ENCODE measurements at regions not wholly inside any gene's neighbourhood (a gene's known extent, or its start where the extent isn't known, plus 50 kb on each side); places are given as distances from the start of the nearest gene placed in this dataset.

DNA sequence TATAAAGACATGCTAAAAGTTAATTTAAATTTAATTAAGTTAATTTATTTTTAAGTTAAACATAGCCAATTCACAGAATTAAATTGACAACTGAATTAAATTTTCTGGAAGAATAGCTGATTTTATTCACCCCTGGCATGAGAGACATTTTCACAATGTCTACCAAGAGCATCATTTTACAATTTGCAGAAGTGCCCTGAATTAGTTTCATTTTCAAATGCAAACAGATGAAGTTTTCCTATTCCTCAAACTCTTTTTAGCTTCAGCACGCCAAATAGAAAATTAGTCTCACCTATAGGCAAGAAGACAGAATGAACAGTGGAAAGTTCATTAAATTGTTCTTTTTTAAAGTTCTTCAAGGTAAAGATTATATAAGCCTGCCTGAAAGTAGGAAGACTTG lies 259.3 kb downstream of the ZBBX start:
- no peaks in the 10 kb centered on the region for H3K36me3 Mint-ChIP-seq

DNA sequence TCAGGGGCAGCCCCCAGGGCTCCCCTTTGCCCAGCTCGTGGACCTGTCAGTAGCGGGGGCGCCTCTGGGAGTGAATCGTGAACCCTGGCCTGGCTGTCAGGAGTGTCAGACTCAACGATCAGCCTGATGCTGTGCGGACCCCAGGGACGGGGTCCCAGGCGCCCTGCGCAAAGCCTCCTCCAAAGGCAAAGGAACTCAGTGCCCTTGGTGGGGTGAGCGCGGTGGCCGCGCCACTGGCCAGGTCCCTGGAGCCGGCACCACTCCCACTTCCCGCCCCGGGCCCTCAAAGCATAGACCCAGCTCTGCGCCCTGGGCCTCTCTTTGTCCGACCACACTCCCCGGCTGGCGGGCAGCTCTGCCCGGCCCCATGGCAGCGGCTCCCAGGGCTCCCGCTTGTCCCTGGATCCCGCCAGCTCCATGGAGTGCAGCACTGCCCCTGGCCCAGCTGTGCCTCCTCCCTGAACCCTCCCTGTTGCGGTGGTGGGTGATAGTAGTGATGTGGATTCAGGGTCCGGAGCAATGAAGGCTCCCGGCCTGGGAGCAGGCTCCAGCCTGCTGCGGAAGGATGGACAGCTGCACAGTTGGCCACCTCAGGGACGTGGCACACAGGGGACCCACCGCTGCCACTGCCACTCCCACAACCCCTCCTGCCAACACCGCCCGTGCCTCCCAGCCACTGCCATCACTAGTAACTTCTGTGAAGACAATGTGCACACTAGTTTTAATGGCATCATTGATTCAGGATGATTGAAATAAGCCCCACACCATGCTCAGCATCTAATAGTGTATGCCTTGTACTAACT lies 263.8 kb downstream of the ZBBX start:
- Mint-ChIP-seq H3K27me3 (ENCODE audit: low read depth in 3 of 3) (no peaks in the 10 kb centered on the region), H3K9me3 (peaks cover 6 to 33% (median 12%) of the 10 kb centered on the region in 6 donors), H3K36me3 (no peaks in the 10 kb centered on the region), H3K27ac (no peak overlapping the region), H3K4me3 (no peak overlapping the region), H3K4me1 (no peaks in the 10 kb centered on the region)
- no peak for DNase-seq

More for the DNA sequence above, 259.3 kb downstream of the ZBBX start:
- Mint-ChIP-seq H3K27ac (no peak overlapping the region), H3K9me3 (peaks cover 6 to 25% (median 13%) of the 10 kb centered on the region in 6 donors), H3K4me3 (no peak overlapping the region), H3K27me3 (ENCODE audit: low read depth in 3 of 3) (peaks cover 0 to 2% (median 0%) of the 10 kb centered on the region in 3 donors), H3K4me1 (no peaks in the 10 kb centered on the region)
- DNase-seq, result no peak

DNA sequence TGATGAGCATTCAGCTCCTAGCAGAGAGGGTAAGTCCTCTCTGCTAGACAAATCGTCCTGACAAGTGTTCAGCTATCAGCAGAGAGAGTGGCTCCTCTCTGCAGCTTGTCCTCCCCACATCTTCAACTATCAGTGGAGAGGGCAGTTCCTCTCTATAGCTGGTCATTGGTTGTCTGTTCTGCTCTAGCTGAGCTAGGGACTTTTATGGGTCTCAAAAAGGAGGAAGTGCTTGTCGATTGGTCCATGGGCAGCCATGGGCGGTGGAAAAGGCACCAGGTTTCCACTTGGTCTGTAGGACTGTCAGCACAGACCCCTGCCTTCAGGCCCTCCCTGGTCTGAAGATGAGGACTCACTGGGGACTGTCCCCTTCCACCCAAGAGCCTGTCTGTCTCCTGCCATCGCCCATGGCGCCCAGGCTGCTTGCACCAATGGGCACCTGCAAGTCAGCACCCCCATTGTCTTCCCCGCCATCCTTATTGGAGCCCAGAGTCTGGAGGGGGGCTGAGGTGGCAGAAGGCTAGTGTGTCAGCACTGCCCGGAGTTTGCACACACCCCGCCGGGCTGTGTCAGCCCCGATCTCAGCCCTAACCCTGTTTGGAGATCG lies 264.7 kb downstream of the ZBBX start:
- Mint-ChIP-seq H3K27me3 (ENCODE audit: low read depth in 3 of 3) (no peaks in the 10 kb centered on the region), H3K9me3 (peaks cover 5 to 34% (median 11%) of the 10 kb centered on the region in 6 donors), H3K4me1 (no peaks in the 10 kb centered on the region), H3K36me3 (no peaks in the 10 kb centered on the region), H3K4me3 (no peak overlapping the region), H3K27ac (no peak overlapping the region)
- no peak for DNase-seq

DNA sequence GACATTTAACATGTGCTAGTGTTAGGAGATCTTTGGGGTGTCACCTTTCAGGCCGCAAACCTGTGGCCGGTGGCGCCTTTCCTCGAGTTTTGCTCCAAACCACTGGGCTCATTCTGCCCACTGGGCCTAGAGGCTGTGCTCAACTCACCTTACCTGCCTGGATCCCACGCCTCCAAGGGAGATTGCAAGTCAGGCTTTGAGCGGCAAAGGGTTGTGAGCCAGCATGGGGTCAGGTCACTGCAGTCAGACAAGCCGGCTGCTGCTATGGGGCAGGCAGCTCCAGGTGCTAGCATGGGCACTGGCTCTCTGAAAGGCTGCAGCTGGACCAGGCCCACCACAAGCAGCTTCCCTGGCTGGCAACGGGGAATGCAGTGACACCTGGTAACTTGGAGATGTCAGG lies 265.5 kb downstream of the ZBBX start:
- H3K4me3 Mint-ChIP-seq, result no peak overlapping the region
- H3K4me1 Mint-ChIP-seq, result no peaks in the 10 kb centered on the region
- no peaks in the 10 kb centered on the region for H3K27me3 Mint-ChIP-seq (ENCODE audit: low read depth in 3 of 3)
- H3K36me3 Mint-ChIP-seq, result no peaks in the 10 kb centered on the region
- DNase-seq, result no peak
- peaks cover 5 to 34% (median 14%) of the 10 kb centered on the region in 6 donors for H3K9me3 Mint-ChIP-seq
- H3K27ac Mint-ChIP-seq, result no peak overlapping the region

DNA sequence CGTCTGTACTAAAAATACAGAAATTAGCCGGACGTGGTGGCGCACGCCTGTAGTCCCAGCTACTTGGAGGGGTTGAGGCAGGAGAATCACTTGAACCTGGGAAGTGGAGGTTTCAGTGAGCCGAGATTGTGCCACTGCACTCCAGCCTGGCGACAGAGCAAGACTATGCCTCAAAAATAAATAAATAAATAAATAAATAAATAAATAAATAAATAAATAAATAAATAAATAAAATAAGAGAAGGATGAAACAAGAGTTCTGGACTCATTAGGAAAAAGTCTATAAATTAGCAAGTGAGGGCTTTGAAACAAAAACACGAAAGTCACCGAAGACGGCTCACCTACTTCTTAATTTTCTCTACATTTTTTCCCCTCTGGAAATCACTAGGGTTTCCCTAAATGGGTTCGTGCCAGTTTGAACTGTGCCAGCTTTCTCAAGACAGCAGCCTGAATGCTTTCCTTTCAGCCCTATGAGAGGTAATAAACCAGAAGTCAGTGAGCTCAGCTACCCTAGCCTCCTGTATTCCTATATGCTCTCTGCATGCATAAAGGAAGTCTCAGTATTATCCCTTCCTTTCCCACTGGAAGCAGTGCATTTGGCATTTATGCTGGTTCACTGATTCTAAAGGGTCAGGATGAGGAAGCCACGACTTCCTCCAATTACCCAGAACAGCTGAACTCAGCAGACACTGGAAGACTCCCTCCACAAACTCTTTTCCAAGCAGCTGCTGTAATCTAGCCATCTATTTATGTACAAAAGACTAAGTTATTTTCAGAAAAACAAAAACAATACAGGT lies 266.9 kb downstream of the ZBBX start:
- Mint-ChIP-seq H3K27ac (no peak overlapping the region), H3K4me1 (no peaks in the 10 kb centered on the region), H3K4me3 (no peak overlapping the region), H3K36me3 (no peaks in the 10 kb centered on the region), H3K9me3 (peaks cover 5 to 36% (median 11%) of the 10 kb centered on the region in 6 donors), H3K27me3 (ENCODE audit: low read depth in 3 of 3) (no peaks in the 10 kb centered on the region)
- DNase-seq, result no peak

DNA sequence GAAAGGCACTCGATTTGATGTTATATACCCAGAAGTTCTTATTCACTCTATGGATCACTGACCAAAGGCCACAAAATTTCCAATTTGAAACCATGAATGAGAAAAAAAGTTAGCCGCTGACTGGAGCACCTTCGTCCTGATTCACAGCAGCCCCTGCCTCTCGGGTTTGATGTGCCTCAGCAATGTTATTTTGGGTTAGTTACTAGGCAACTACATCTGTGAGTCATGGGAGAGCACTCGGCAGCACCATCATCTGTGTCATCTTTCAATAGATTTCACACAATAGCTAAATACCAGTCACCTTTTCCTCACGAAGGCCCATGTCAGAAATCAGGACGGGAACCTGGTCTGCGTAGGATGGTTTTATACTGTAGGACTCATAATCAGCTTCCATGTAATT lies 269.2 kb downstream of the ZBBX start:
- Mint-ChIP-seq H3K9me3 (peaks cover 2 to 27% (median 11%) of the 10 kb centered on the region in 6 donors), H3K27me3 (ENCODE audit: low read depth in 3 of 3) (peaks cover 0 to 1% (median 0%) of the 10 kb centered on the region in 3 donors), H3K4me1 (no peaks in the 10 kb centered on the region), H3K4me3 (no peak overlapping the region), H3K27ac (no peak overlapping the region), H3K36me3 (no peaks in the 10 kb centered on the region)
- no peak for DNase-seq

DNA sequence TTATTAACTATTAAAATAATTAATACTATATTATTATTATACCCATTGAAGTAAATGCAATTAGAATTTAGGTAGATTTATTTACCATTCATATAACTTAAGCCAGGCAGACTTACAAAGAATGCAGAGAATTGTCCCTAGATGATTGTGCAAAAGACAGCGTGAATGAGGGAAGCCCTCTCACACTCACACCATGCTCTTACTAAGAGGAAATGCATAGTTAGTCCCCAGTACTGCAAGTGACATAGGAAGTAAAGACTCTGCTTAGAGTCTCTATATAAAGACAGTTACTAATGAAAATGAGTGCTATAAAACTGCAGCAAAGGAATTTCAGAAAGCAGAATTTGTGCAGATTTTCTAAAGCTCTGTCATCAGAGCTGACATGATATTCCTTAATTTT lies 270.4 kb downstream of the ZBBX start:
- H3K36me3 Mint-ChIP-seq, result no peaks in the 10 kb centered on the region
- H3K27ac Mint-ChIP-seq, result no peak overlapping the region
- peaks cover 2 to 27% (median 10%) of the 10 kb centered on the region in 6 donors for H3K9me3 Mint-ChIP-seq
- H3K27me3 Mint-ChIP-seq (ENCODE audit: low read depth in 3 of 3), result peaks cover 0 to 1% (median 0%) of the 10 kb centered on the region in 3 donors
- DNase-seq, result no peak
- H3K4me3 Mint-ChIP-seq, result no peak overlapping the region
- no peaks in the 10 kb centered on the region for H3K4me1 Mint-ChIP-seq

DNA sequence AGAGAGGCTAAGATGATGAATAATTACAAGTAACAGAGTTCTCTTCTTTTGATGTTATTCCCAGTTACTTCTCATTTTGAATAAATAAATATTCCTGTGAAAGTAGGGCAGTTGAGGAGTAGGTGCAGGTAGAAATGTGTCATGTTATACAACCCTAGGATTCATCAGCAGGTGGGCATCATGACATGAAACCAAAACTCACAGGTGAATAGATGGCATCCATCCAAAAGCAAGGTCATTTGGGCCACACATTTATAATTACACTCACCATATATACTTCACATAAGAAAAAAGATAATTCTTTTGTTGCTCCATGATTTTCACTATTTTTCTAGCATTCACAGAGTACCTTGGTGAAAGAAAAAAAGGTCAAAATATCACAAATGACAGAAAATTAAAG lies 273.6 kb downstream of the ZBBX start:
- no peaks in the 10 kb centered on the region for H3K4me1 Mint-ChIP-seq
- H3K4me3 Mint-ChIP-seq, result no peak overlapping the region
- H3K27me3 Mint-ChIP-seq (ENCODE audit: low read depth in 3 of 3), result peaks cover 0 to 1% (median 0%) of the 10 kb centered on the region in 3 donors
- H3K27ac Mint-ChIP-seq, result no peak overlapping the region
- no peaks in the 10 kb centered on the region for H3K36me3 Mint-ChIP-seq
- DNase-seq, result no peak
- H3K9me3 Mint-ChIP-seq, result peaks cover 5 to 16% (median 8%) of the 10 kb centered on the region in 6 donors

DNA sequence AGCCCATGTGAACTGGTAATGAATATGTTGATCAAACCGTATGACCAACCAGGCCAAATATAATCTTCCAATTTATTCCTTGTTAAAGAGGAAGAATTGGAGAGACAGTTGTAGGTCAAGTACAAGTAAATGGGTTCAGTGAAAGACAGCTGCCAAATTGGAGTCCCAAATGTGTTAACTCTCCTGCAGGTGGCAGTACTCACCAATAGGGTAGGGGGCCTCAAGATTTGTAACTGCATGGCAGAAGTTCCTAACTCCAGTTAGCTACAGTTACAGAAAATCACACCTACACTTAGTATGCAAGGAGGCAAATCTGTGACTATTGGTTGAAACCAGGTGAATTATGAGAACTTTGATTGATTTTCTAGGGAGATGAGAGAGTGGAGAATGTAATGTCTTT lies 278.0 kb downstream of the ZBBX start:
- no peak for DNase-seq
- no peak overlapping the region for H3K4me3 Mint-ChIP-seq
- H3K27ac Mint-ChIP-seq, result no peak overlapping the region
- H3K4me1 Mint-ChIP-seq, result no peaks in the 10 kb centered on the region
- peaks cover 0 to 16% (median 7%) of the 10 kb centered on the region in 6 donors for H3K9me3 Mint-ChIP-seq
- no peaks in the 10 kb centered on the region for H3K36me3 Mint-ChIP-seq
- peaks cover 0 to 4% (median 0%) of the 10 kb centered on the region in 3 donors for H3K27me3 Mint-ChIP-seq (ENCODE audit: low read depth in 3 of 3)

DNA sequence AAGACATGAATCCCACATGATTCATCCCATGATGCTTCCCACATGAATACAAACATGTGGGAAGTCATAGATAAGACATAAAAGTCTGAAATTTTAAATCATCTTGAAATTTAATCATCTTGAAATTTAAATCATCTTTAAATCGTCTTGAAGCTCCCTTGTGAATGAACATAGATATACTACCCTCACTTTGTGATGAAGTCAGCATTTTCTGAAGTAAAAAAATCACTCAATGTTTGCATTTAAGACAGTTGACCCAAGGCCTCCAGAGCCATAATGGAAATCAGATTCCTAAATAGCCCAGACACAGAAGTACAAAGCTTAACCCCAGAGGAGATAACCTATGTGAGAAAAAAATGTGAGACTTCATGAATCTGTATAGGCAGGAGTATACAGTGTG lies 279.4 kb downstream of the ZBBX start:
- no peak for DNase-seq
- H3K36me3 Mint-ChIP-seq, result no peaks in the 10 kb centered on the region
- H3K9me3 Mint-ChIP-seq, result peaks cover 0 to 16% (median 8%) of the 10 kb centered on the region in 6 donors
- no peak overlapping the region for H3K27ac Mint-ChIP-seq
- no peak overlapping the region for H3K4me3 Mint-ChIP-seq
- H3K27me3 Mint-ChIP-seq (ENCODE audit: low read depth in 3 of 3), result peaks cover 0 to 4% (median 0%) of the 10 kb centered on the region in 3 donors
- H3K4me1 Mint-ChIP-seq, result no peaks in the 10 kb centered on the region

DNA sequence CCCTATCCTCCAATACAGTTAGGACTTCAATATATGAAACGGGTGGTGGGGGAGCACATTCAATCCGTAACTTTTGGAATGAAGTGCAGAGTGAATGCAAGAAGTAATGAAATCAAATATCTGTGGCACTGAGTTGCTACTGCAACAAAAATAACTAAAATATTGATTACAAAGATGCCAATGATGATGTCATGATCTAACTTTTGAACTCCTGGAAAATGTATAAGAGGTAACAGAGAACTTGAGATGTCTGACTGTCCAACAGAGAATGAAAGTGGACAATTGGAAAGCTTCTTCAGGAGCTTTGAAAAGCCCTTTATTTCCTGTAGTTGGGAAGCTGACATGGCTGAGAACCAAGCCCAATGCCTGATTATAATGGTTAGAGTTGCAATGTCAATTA lies 279.9 kb downstream of the ZBBX start:
- Mint-ChIP-seq H3K36me3 (no peaks in the 10 kb centered on the region), H3K4me3 (no peak overlapping the region), H3K4me1 (no peaks in the 10 kb centered on the region), H3K27me3 (ENCODE audit: low read depth in 3 of 3) (peaks cover 0 to 4% (median 0%) of the 10 kb centered on the region in 3 donors), H3K9me3 (peaks cover 0 to 16% (median 8%) of the 10 kb centered on the region in 6 donors), H3K27ac (no peak overlapping the region)
- DNase-seq, result no peak

DNA sequence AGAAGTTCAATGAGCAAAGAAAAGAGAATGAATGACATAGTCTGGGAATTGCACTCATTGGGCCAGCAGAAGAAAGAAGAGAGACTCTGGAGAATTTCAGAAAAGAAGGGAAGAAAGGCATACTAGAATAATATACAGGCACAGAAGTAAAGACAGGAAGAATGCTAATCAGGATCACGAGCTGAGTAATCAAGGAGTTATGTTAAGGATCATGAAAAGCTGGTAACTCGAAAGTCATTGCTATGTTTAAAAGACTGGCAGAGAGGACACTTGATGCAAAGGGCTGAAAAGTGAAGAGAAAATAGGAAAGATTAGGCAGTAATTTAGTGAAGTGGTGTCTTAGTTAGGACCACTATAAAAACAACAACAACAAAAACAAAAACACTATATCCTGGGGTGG lies 284.1 kb downstream of the ZBBX start:
- no peak overlapping the region for H3K4me3 Mint-ChIP-seq
- peaks cover 0 to 19% (median 11%) of the 10 kb centered on the region in 6 donors for H3K9me3 Mint-ChIP-seq
- no peak overlapping the region for H3K27ac Mint-ChIP-seq
- DNase-seq, result no peak
- H3K36me3 Mint-ChIP-seq, result no peaks in the 10 kb centered on the region
- H3K27me3 Mint-ChIP-seq (ENCODE audit: low read depth in 3 of 3), result peaks cover 0 to 4% (median 0%) of the 10 kb centered on the region in 3 donors
- H3K4me1 Mint-ChIP-seq, result no peaks in the 10 kb centered on the region

DNA sequence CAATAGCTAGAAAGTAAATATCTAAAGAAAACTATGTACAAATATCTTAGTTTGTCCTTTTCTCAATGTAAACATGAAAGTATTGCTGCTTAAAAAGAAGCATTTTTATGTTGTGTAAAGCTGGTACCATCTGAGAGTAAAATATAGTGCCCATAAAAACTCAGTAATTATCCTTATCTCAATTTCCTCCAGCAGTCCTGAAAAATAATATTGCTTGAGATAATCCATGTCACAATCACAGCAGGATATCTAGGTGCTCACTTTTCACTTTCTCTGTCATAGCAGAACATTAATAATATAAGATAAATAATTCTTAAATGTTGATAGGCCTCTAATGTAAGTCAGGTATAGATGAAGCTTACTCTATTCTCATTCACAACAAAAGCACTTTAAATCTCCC lies 285.5 kb downstream of the ZBBX start:
- Mint-ChIP-seq H3K4me1 (no peaks in the 10 kb centered on the region), H3K36me3 (no peaks in the 10 kb centered on the region), H3K9me3 (peaks cover 0 to 19% (median 11%) of the 10 kb centered on the region in 6 donors), H3K27me3 (ENCODE audit: low read depth in 3 of 3) (peaks cover 0 to 2% (median 0%) of the 10 kb centered on the region in 3 donors), H3K27ac (no peak overlapping the region), H3K4me3 (no peak overlapping the region)
- DNase-seq, result no peak

DNA sequence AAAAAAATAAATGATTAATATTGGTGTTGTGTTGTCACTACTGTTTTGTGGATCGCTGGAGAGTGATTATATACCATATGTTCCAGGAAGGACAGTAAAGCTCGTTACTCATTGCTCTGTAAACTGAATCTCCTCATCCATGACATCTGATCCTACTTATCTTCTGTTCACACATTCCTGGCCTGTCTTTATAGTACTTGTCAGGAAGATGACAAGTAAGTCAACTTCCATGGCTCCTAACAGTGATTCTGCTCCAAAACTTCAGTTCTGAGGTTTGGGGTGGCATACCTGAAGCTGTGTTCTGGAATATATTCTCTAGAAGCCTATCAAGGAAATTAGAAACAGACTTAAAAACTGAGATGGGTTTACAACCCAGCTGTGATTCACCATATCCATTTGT lies 288.9 kb downstream of the ZBBX start:
- Mint-ChIP-seq H3K4me3 (no peak overlapping the region), H3K27me3 (ENCODE audit: low read depth in 3 of 3) (no peaks in the 10 kb centered on the region), H3K36me3 (no peaks in the 10 kb centered on the region)

More for the DNA sequence above, 288.9 kb downstream of the ZBBX start:
- H3K27ac Mint-ChIP-seq, result no peak overlapping the region
- peaks cover 2 to 17% (median 4%) of the 10 kb centered on the region in 6 donors for H3K9me3 Mint-ChIP-seq
- H3K4me1 Mint-ChIP-seq, result no peaks in the 10 kb centered on the region
- DNase-seq, result no peak
